ENCODE measurements at regions not wholly inside any gene's neighbourhood (a gene's known extent, or its start where the extent isn't known, plus 50 kb on each side); places are given as distances from the start of the nearest gene placed in this dataset.

- H3K79me1 ChIP-seq (ENCODE audit: insufficient read depth, low read depth, low read length, poor library complexity, severe bottlenecking) = no peaks in the 10 kb centered on the region
- no peaks in the 10 kb centered on the region for H3K9me3 ChIP-seq (ENCODE audit: control insufficient read depth, low read depth, low read length)
- H4K20me1 ChIP-seq (ENCODE audit: control insufficient read depth, insufficient read depth, insufficient read length) = no peaks in the 10 kb centered on the region
- no peak overlapping the region for H2BK20ac ChIP-seq (ENCODE audit: low read depth, low read length, poor library complexity, severe bottlenecking)
- no peak overlapping the region for H3K23ac ChIP-seq (ENCODE audit: insufficient read length, low read depth, low read length)
- H2BK12ac ChIP-seq (ENCODE audit: insufficient read length, low read depth, low read length) = no peak overlapping the region
- Mint-ChIP-seq H3K4me1 (no peaks in the 10 kb centered on the region), H3K27ac (no peak overlapping the region), H3K27me3 (ENCODE audit: low read depth) (no peaks in the 10 kb centered on the region), H3K4me3 (no peak overlapping the region), H3K36me3 (ENCODE audit: insufficient read depth in 1 of 3, low read depth in 3 of 3) (no peaks in the 10 kb centered on the region), H3K9me3 (no peaks in the 10 kb centered on the region)
- H3K27me3 ChIP-seq (ENCODE audit: insufficient read depth, low read length) = no peaks in the 10 kb centered on the region
- no peak overlapping the region for H3K27ac ChIP-seq (ENCODE audit: insufficient read length, low read depth, low read length)
- no peak overlapping the region for H3K18ac ChIP-seq (ENCODE audit: insufficient read length, low read depth, low read length)
- H3T11ph ChIP-seq (ENCODE audit: low read length) = no peak overlapping the region
- WGBS (ENCODE audit: extremely low coverage, insufficient read length, low lambda C conversion rate) = no CpG with 5 or more reads among the region's 3 CpGs
- H2BK5ac ChIP-seq (ENCODE audit: insufficient read length, low read length) = no peak overlapping the region
- no peak overlapping the region for H4K5ac ChIP-seq (ENCODE audit: insufficient read length, low read depth, low read length)
- no peak overlapping the region for H3K4me2 ChIP-seq (ENCODE audit: insufficient read depth, insufficient read length, low read length)
- H3K4me1 ChIP-seq (ENCODE audit: insufficient read depth, low read length) = no peaks in the 10 kb centered on the region
- H3K14ac ChIP-seq (ENCODE audit: insufficient read depth, low read length) = no peak overlapping the region
- no peak overlapping the region for H2AK5ac ChIP-seq (ENCODE audit: insufficient read length, low read length)
- H3K9ac ChIP-seq (ENCODE audit: extremely low read depth, insufficient read length, low read length) = no peak overlapping the region
- H3K23me2 ChIP-seq (ENCODE audit: insufficient read length, low read depth, low read length, poor library complexity, severe bottlenecking) = no peaks in the 10 kb centered on the region
- no peak for DNase-seq
- no peaks in the 10 kb centered on the region for H3K79me2 ChIP-seq (ENCODE audit: insufficient read depth, low read length)
- no peak overlapping the region for H4K91ac ChIP-seq (ENCODE audit: insufficient read length, low read depth, low read length)
- no peak overlapping the region for H2BK15ac ChIP-seq (ENCODE audit: low read depth, low read length)
- no peak overlapping the region for H4K8ac ChIP-seq (replicated peaks; ENCODE audit: insufficient read length, low read depth, low read length)
- no peak overlapping the region for H3K56ac ChIP-seq (ENCODE audit: insufficient read length, low read depth, low read length)
- no peak overlapping the region for H2BK120ac ChIP-seq (ENCODE audit: low read depth, low read length, poor library complexity, severe bottlenecking)
- H3K4ac ChIP-seq (ENCODE audit: low read depth, low read length) = no peak overlapping the region
- TF ChIP-seq CTCF (conservative IDR thresholded peaks at IDR 0.05) = no peak
- H2AFZ ChIP-seq (ENCODE audit: low read length) = no peak overlapping the region
Measured at GRCh38 chr18:60596928-60597327, 224.4 kb upstream of the MC4R start.
